ENCODE measurements at regions not wholly inside any gene's neighbourhood (a gene's known extent, or its start where the extent isn't known, plus 50 kb on each side); places are given as distances from the start of the nearest gene placed in this dataset.
"Not testable (repeated sequence)": the region's sequence is repeated elsewhere in the genome, so short reads cannot be mapped to it uniquely, and the experiment has no call there.

- DNase-seq (ENCODE audit: low spot score) = no peak
- Mint-ChIP-seq H3K36me3 (ENCODE audit: low read depth) (no peaks in the 10 kb centered on the region), H3K9me3 (peaks cover 4% of the 10 kb centered on the region), H3K27ac (no peak overlapping the region), H3K27me3 (ENCODE audit: low read depth) (no peaks in the 10 kb centered on the region), H3K4me1 (ENCODE audit: low read depth) (no peaks in the 10 kb centered on the region), H3K4me3 (ENCODE audit: low read depth) (no peak overlapping the region)
- intact Hi-C loops (cut with micrococcal nuclease) = no loop called here
Measured at GRCh38 chr5:2355859-2356258, 395.6 kb downstream of the IRX2 start.

- no peak for DNase-seq (ENCODE audit: low spot score)
- Mint-ChIP-seq H3K9me3 (peaks cover 4% of the 10 kb centered on the region), H3K27ac (no peak overlapping the region), H3K4me3 (ENCODE audit: low read depth) (no peak overlapping the region), H3K27me3 (ENCODE audit: low read depth) (no peaks in the 10 kb centered on the region), H3K4me1 (ENCODE audit: low read depth) (no peaks in the 10 kb centered on the region), H3K36me3 (ENCODE audit: low read depth) (no peaks in the 10 kb centered on the region)
- intact Hi-C loops (cut with micrococcal nuclease) = no loop called here
Measured at GRCh38 chr5:2353871-2354440, 397.5 kb downstream of the IRX2 start.

- Mint-ChIP-seq H3K36me3 (ENCODE audit: low read depth) (no peaks in the 10 kb centered on the region), H3K4me3 (ENCODE audit: low read depth) (no peak overlapping the region), H3K4me1 (ENCODE audit: low read depth) (no peaks in the 10 kb centered on the region), H3K27ac (no peak overlapping the region), H3K9me3 (peaks cover 4% of the 10 kb centered on the region), H3K27me3 (ENCODE audit: low read depth) (no peaks in the 10 kb centered on the region)
- no peak for DNase-seq (ENCODE audit: low spot score)
- intact Hi-C loops (cut with micrococcal nuclease) = no loop called here
Measured at GRCh38 chr5:2353211-2353610, 398.3 kb downstream of the IRX2 start.

GRCh38 chr5:2352101-2352861, 399.2 kb downstream of the IRX2 start:
- H3K27ac Mint-ChIP-seq = no peak overlapping the region
- H3K9me3 Mint-ChIP-seq = peaks cover 12% of the 10 kb centered on the region
- H3K27me3 Mint-ChIP-seq (ENCODE audit: low read depth) = no peaks in the 10 kb centered on the region
- intact Hi-C loops (cut with micrococcal nuclease) = no loop called here
- H3K36me3 Mint-ChIP-seq (ENCODE audit: low read depth) = no peaks in the 10 kb centered on the region
- H3K4me1 Mint-ChIP-seq (ENCODE audit: low read depth) = no peaks in the 10 kb centered on the region
- no peak for DNase-seq (ENCODE audit: low spot score)
- H3K4me3 Mint-ChIP-seq (ENCODE audit: low read depth) = no peak overlapping the region

- H3K4me1 Mint-ChIP-seq (ENCODE audit: low read depth); H3K4me3 Mint-ChIP-seq (ENCODE audit: low read depth); DNase-seq (ENCODE audit: low spot score); intact Hi-C loops (cut with micrococcal nuclease); H3K36me3 Mint-ChIP-seq (ENCODE audit: low read depth); H3K27me3 Mint-ChIP-seq (ENCODE audit: low read depth); H3K27ac Mint-ChIP-seq: not testable (repeated sequence)
- H3K9me3 Mint-ChIP-seq = peaks cover 18% of the 10 kb centered on the region
Measured at GRCh38 chr5:2349768-2350167, 401.7 kb downstream of the IRX2 start.

GRCh38 chr5:2338686-2339085, 412.8 kb downstream of the IRX2 start:
- Mint-ChIP-seq H3K4me1 (ENCODE audit: low read depth) (no peaks in the 10 kb centered on the region), H3K27ac (no peak overlapping the region), H3K36me3 (ENCODE audit: low read depth) (no peaks in the 10 kb centered on the region), H3K27me3 (ENCODE audit: low read depth) (no peaks in the 10 kb centered on the region), H3K4me3 (ENCODE audit: low read depth) (no peak overlapping the region), H3K9me3 (no peaks in the 10 kb centered on the region)
- intact Hi-C loops (cut with micrococcal nuclease) = no loop called here
- no peak for DNase-seq (ENCODE audit: low spot score)

- no peak overlapping the region for H3K27ac Mint-ChIP-seq
- intact Hi-C loops (cut with micrococcal nuclease) = no loop called here
- DNase-seq (ENCODE audit: low spot score) = no peak
- no peak overlapping the region for H3K4me3 Mint-ChIP-seq (ENCODE audit: low read depth)
- peaks cover 14% of the 10 kb centered on the region for H3K9me3 Mint-ChIP-seq
- H3K36me3 Mint-ChIP-seq (ENCODE audit: low read depth) = no peaks in the 10 kb centered on the region
- H3K27me3 Mint-ChIP-seq (ENCODE audit: low read depth) = no peaks in the 10 kb centered on the region
- H3K4me1 Mint-ChIP-seq (ENCODE audit: low read depth) = no peaks in the 10 kb centered on the region
Measured at GRCh38 chr5:2335733-2336515, 415.6 kb downstream of the IRX2 start.

GRCh38 chr5:2335125-2335732, 416.2 kb downstream of the IRX2 start:
- H3K27me3 Mint-ChIP-seq (ENCODE audit: low read depth) = no peaks in the 10 kb centered on the region
- no peak overlapping the region for H3K4me3 Mint-ChIP-seq (ENCODE audit: low read depth)
- peaks cover 14% of the 10 kb centered on the region for H3K9me3 Mint-ChIP-seq
- H3K27ac Mint-ChIP-seq = no peak overlapping the region
- no peak for DNase-seq (ENCODE audit: low spot score)
- intact Hi-C loops (cut with micrococcal nuclease) = no loop called here
- no peaks in the 10 kb centered on the region for H3K4me1 Mint-ChIP-seq (ENCODE audit: low read depth)
- no peaks in the 10 kb centered on the region for H3K36me3 Mint-ChIP-seq (ENCODE audit: low read depth)

- Mint-ChIP-seq H3K4me1 (ENCODE audit: low read depth) (no peaks in the 10 kb centered on the region), H3K27me3 (ENCODE audit: low read depth) (no peaks in the 10 kb centered on the region), H3K4me3 (ENCODE audit: low read depth) (no peak overlapping the region), H3K27ac (no peak overlapping the region), H3K36me3 (ENCODE audit: low read depth) (no peaks in the 10 kb centered on the region), H3K9me3 (peaks cover 14% of the 10 kb centered on the region)
- no peak for DNase-seq (ENCODE audit: low spot score)
- intact Hi-C loops (cut with micrococcal nuclease) = no loop called here
Measured at GRCh38 chr5:2334719-2335118, 416.8 kb downstream of the IRX2 start.

GRCh38 chr5:2333291-2333690, 418.2 kb downstream of the IRX2 start:
- intact Hi-C loops (cut with micrococcal nuclease) = no loop called here
- no peak overlapping the region for H3K27ac Mint-ChIP-seq
- no peak overlapping the region for H3K4me3 Mint-ChIP-seq (ENCODE audit: low read depth)
- no peaks in the 10 kb centered on the region for H3K4me1 Mint-ChIP-seq (ENCODE audit: low read depth)
- H3K36me3 Mint-ChIP-seq (ENCODE audit: low read depth) = no peaks in the 10 kb centered on the region
- DNase-seq (ENCODE audit: low spot score) = no peak
- H3K27me3 Mint-ChIP-seq (ENCODE audit: low read depth) = no peaks in the 10 kb centered on the region
- H3K9me3 Mint-ChIP-seq = peaks cover 14% of the 10 kb centered on the region

GRCh38 chr5:2332521-2332920, 419.0 kb downstream of the IRX2 start:
- DNase-seq (ENCODE audit: low spot score) = no peak
- Mint-ChIP-seq H3K36me3 (ENCODE audit: low read depth) (no peaks in the 10 kb centered on the region), H3K27me3 (ENCODE audit: low read depth) (no peaks in the 10 kb centered on the region), H3K27ac (no peak overlapping the region), H3K9me3 (peaks cover 14% of the 10 kb centered on the region), H3K4me3 (ENCODE audit: low read depth) (no peak overlapping the region), H3K4me1 (ENCODE audit: low read depth) (no peaks in the 10 kb centered on the region)
- intact Hi-C loops (cut with micrococcal nuclease) = no loop called here

- Mint-ChIP-seq H3K27ac (no peak overlapping the region), H3K27me3 (ENCODE audit: low read depth) (no peaks in the 10 kb centered on the region), H3K9me3 (peaks cover 18% of the 10 kb centered on the region), H3K4me1 (ENCODE audit: low read depth) (no peaks in the 10 kb centered on the region), H3K36me3 (ENCODE audit: low read depth) (no peaks in the 10 kb centered on the region), H3K4me3 (ENCODE audit: low read depth) (no peak overlapping the region)
- DNase-seq (ENCODE audit: low spot score) = no peak
- intact Hi-C loops (cut with micrococcal nuclease) = no loop called here
Measured at GRCh38 chr5:2330325-2331130, 420.9 kb downstream of the IRX2 start.

Measured in activated T-helper 2 cell treated with anti-CD3 and anti-CD28 coated beads, Interferon-gamma antibody, Interleukin-2, Interleukin-4, amounts not matched to agents 10 μg/mL and 5 μg/mL and 100 μg/mL, durations not matched to agents 14 hours and 24 hours and 36 hours (primary cell).